ENCODE measurements at regions not wholly inside any gene's neighbourhood (a gene's known extent, or its start where the extent isn't known, plus 50 kb on each side); places are given as distances from the start of the nearest gene placed in this dataset.
"Not testable (repeated sequence)": the region's sequence is repeated elsewhere in the genome, so short reads cannot be mapped to it uniquely, and the experiment has no call there.

DNA sequence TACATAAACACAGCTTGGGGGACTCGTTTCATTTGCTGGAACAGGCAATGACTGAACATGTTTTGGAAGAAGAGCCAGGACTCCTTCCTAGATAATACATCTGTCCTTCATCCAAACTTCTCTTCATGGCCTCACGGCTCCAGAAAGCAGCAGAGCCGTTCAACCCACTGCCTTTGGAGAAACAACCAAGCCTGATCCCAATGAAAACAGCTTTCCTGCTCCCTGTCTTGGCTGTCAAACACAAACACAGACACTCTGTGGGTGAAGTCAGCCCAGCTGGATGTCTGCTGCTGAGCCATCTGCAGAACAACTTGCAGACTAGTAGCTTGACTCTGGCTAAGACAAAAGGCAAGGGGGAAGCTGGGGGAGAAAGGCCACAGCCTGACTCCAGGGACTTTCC is 345.1 kb upstream of the PSMD7 start:
- no peak for DNase-seq
- ATAC-seq = no peak

DNA sequence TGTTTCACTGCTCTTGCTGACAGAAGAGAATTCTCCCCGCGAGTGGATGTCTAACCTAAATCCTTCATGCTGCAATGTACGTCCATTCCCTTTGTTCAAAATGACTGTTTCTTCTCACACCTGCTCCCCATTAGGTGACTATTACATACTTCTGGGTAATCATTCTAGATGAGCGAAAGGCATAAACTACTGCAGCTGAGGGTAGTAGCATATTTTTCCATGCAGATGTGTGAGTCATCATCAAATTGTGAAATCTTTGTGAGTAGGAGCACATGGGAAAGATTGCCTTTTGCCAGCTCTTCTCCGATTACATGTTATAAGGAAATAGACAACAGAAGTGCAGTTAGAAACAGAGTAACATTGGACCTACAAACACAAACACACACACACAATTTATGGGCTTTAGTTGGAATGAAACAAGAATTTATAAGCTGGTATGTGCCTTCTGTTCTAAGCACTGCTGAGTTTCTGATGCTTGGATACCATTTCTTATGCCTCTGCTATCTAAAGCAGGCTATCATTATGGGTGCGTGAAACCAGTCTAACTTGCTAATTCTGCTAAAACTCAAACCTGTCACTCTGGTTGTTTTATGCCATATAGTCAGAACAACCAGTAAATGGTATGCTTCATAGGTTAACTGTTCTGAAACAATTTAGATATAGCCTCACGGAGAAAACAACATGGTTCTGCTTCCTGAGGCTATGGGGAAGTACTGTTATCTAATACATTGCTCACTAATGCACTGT is 346.9 kb upstream of the PSMD7 start:
- DNase-seq = no peak
- no peak for ATAC-seq

DNA sequence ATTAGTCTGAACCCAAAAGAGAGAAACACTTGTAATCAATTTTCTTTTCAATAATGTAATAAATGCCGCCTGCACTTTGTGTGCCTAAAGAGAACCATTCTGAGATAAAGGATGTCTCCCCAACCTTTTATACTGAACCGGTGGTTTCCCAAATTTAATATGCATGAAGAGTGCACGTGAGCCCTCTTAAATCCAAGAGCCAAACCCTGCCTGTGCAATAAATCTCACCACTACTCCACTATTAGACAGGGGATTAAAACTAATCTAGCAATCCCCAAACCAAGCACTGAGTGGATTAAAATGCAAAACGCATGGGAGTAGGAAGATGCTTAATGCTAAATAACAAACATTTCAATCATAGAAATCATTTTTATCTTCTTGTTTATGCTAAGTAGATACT is 351.0 kb upstream of the PSMD7 start:
- DNase-seq (no peak), ATAC-seq (no peak)

DNA sequence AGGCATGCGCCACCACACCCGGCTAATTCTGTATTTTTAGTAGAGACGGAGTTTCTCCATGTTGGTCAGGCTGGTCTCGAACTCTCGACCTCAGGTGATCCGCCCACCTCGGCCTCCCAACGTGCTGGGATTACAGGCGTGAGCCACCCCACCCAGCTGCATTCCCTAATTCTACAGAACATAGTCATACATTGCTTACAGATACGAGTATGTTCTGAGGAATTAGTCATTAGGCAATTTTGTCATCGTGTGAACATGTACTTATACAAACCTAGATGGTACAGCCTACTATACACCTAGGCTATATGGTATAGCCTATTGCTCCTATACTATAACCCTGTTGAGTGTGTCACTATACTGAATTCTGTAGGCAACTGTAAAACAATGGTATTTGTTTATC is 353.4 kb upstream of the PSMD7 start:
- not testable (repeated sequence) for ATAC-seq, DNase-seq

DNA sequence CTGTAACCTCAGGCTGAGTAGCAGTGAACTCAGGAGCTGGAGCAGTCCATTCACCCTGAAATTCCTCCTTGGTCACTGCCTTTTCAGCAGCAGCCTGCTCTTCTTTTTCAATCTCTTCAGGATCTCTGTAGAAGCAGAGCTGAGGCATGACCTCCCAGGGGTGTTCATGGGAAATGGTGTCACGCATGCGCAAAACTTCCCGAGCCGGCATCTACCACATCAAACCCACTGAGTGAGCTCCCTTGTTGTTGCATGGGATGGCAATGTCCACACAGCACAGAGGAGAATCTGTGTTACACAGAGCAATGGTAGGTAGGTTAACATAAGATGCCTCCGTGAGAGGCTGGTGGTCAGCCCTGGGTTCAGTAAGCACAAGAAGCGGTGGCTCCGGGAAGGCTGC is 355.8 kb upstream of the PSMD7 start:
- not testable (repeated sequence) for DNase-seq, ATAC-seq

DNA sequence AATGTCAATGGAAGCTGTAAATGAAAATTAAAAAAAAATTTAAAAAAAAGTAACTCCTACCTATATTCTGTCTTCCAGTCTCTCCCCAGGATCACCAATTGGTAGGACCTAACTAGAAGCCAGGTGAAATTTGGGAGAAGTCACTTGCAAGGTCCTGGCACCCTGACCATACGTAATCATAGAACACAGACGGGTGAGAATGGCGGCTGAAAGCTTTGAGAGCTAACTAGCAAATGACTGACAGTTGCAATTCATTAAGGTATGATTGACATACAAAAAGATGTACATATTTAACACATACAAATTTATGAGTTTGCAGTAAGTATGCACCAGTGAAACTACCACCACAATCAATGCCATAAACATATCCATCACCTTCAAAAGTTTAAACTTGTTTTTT is 372.7 kb upstream of the PSMD7 start:
- DNase-seq = no peak
- ATAC-seq = no peak

DNA sequence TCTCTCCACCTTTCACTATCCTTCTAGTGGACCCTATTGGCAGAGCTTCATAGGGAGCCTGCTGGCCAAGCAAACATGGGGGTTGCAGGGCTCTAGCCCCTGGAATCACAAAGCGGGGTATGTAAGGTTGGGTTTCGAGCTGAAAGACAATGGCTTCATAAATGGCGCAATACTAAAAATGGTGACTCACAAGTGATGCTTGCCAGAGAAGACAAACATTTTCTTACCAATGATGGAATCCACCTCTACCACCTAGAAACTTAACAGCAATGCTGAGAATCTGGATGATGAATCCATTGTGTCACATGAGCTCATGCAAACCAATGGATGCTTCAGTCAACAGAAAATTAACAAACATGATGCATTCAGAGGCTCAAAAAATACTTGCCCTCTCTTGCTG is 375.3 kb upstream of the PSMD7 start:
- ATAC-seq = no peak

DNA sequence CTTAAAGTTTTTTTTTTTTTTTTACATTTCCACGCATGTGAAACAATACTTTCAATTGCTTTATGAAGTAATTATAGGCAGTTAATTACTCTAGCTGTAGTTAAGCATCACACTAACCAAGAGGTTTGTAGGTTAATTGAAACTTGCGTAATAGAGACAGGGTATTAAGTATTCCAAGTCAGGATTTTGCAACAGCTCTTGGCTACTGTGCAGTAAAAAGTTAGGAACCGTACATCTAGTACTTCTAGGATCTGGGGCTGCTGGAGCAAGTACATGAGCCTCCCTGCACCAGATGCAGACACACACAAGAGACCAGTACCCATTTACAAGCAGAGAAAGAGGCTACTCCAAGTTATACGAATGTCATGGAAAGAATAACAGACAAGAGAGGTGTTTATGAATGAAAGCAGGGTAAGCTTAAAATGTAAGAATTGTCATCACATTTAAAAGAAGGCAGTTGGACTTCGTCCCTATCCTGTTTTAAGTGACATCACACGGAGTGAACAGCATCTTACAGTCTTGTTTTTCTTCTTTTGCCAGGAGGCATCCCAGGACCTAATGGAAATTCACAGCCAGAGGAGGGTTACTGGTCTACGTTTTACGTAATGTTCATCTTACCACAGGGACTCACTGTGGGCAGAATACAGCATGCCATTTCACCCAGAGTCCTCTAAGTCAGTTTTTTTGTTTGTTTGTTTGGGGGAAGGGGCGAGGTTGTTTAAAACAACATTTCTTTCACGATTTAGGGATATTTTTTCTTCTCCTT is 379.6 kb upstream of the PSMD7 start:
- ATAC-seq (no peak), DNase-seq (no peak)

More for the DNA sequence above, 375.3 kb upstream of the PSMD7 start:
- no peak for DNase-seq

DNA sequence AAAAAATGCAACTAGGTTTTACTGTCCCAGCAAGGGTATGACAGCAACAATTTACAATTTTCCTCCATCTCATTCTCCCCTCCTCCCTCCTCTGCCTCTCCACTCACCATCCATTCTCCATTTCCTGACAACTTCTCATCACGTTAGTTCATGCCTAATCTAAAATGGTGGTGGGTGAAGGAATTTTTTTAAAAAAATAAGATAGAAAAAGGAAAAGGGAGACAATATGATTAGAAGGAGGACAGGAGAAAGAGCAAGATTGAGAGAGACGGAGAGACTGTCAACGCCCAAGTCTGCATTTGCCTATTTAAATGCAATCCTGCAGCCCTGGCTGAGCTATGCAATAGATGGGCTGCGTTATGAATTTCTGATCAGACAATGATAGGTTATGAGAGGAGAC is 380.7 kb upstream of the PSMD7 start:
- DNase-seq (no peak), ATAC-seq (no peak)

DNA sequence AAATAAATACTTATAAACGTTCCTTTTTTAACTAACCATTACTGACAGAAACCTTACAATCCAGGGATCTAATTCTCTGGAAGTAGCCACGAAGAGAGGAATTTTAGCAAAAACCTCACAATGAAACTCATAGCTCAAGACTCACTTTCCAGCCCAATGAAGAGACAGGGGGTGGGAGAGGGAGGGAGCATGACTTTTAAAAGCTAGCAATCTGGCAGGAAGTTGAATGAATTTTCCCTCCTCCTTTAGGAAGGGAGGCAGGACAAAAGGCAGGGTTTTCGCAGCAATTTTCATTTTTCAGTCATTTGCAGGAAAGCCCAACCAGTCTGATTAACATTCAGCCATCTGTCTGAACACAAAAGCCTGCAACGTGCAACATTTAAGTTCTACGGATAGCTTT is 381.5 kb upstream of the PSMD7 start:
- ATAC-seq (no peak), DNase-seq (no peak)

DNA sequence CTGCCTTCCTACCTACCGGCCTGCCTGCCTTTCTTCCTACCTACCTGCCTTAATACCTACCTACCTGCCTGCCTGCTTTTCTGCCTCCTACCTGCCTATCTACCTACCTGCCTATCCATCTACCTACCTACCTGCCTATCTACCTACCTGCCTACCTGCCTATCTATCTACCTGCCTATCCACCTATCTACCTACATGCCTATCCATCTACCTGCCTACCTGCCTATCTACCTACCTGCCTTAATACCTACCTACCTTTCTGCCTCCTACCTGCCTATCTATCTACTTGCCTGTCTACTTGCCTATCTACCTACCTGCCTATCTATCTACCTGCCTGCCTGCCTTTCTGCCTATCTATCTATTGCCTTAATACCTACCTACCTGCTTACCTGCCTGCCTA is 383.8 kb upstream of the PSMD7 start:
- no peak for DNase-seq
- no peak for ATAC-seq

DNA sequence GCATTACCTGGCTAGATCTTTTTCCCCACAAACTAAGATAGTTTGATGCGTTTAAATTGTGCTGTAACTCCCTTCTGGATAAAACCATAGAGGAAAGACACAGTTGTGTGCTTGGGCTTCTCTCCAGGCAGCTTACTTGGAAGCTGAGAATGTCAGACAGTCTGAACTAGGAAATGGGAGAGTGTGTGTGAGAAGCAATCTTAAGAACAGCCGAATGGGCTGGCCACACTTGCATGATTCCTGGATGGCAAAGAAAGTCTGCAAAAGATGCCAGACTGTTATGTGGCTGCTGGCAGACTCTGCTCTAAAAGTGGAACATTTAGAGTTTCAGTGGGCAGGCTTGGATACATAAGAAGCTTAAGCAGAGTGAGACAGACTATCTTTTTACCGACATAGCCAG is 384.3 kb upstream of the PSMD7 start:
- DNase-seq (no peak), ATAC-seq (no peak)

DNA sequence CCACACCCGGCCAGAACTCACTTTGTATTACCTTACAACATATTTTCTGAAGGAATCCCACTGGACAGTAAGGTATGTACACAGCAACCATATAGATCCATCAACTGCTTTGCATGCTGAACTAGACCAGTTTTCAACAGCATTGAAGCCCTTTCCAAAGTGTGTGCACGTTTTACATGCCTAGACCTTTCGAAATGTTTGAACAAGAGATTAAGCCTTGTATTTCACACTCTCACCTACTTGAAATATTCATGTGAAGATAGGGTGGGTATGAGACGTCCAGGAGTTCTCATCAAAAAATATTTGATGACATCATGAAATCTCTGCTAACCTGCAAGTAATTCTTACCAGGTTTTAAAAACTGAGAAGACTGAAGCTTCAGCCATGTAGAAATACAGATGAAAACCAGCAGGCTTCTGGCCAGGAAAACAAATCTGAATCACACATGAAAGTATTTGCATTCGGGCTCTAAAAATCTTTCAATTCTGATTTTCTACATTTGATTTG is 387.0 kb upstream of the PSMD7 start:
- DNase-seq (no peak), ATAC-seq (no peak)

DNA sequence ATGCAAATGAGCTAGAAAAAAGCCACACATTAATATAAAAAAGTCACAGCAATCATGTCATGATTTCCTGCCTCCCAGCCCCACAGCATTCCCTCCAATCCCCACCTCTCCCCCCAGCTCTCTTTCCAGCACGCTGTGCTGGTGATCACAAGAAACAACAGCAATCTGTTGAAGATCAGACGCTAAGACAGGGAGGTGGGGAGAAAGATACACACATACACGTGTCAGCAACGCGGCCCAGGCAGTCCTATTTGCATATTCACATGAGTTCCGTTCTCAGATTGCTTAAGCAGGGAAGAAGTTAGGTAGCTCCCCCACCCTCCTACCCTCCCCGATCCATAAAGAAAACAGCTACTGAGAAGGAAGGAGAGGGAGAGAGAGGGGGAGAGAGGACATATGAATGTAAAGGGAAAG is 405.5 kb upstream of the PSMD7 start:
- peak; percentile 43 for ATAC-seq
- no peak for DNase-seq

DNA sequence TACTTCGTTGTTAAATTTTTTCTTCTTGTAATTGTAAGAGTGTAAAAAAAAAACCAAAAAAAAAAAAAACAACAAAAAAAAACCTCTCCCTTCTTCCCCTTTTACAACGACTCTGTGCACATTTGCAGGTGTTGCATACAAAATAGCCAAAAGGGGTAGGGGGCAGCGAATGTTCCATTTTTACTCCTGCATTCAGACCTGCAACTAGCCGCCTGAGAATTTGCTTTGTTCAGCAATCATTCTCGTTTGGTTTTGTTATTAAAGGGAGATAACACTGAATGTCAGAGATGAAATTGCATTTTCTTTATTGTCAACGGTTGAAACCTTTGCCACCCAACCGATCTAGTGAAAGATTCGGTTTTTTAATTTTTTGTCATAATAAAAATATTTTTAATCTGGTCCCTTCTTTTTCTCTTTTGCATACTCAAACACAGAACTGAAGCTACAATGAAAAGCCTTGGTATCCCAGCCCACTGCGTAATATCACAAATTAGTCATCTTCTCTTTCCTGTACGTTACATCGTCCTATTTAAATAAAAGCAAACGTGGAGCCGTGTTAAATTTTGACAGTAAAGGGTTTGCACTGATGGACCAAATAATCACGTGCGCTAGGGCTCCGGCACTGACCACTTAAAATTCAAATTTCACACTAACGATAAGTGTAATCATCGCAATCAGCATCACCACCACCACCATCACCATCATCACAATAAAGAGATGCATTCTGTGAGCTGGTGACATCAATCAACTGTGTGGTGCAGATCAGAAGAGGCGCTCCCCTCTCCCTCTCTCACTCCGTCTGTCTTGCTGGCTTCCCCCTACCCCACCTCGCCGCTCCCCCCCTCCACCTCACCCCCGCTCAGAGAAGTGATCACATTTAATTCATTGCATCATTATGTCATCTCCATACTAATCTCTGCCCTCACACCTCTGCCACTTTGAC is 406.2 kb upstream of the PSMD7 start:
- ATAC-seq (peak; percentile 32), DNase-seq (no peak)

DNA sequence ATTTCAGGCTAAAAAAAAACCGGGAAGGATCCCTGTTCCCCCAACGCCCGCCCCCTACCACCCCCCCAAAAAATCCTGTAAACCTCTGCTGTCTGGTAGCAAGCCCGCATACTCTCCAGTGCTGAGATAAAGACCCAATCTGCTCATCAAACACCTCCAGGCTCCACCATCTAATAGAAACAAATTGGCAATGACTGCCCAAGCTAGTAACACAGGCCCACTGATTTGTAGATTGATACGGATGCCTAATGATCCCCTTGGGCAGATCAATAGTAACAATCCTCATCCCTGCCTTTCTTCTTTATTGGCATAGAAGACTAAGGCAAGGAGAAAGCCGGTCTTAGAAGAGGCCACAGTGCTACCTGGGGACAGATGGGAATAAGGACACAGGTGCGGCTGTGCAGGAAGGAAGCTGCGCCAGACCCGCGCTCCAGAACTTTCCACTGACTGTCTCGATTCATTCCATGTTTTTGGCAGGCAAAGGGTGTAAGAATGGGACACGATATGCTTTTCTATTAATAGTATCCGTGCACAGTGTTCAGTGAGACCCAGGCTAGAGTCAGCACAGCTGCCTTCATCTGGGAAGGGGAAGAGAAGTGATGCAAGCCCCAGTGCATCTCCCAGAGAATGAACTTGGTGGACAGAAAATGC is 407.6 kb upstream of the PSMD7 start:
- DNase-seq = no peak
- ATAC-seq = no peak

DNA sequence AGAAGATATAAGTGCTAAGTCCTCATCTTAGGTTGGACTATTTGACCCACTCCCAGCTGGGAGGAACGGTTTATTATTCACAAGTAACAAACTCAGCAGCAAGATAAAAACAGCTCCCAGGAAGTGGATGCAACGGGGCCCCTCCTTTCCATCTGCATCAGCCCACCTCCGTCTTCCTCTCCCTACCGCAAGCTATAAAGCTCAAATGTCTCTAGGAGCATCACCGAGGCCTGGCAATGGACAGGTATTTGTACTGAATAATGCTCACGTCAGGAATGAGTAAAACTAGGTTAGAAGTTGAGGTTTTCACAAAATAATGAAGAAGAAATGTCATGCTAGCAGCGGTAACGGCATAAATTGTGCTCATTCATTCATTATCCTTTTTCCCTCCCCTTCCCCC is 408.7 kb upstream of the PSMD7 start:
- peak; percentile 57 for ATAC-seq
- DNase-seq = no peak

DNA sequence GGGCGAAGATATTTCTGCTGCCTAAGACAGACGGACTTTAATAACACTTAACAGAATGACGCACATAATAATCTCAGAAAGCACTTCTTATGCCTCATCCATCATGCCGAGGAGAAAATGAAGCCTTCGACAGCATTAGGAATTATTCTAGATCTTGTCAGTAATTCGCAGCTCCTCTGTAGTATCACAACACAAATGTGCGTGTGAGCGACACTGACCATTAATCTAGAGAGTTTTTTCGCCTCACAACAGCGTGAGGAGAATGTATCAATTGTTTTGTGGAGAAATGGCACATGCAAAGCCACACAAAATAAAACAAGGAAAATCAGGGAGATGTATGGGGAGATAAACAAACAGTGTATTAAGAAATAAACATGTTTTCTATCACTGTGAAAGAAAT is 410.2 kb upstream of the PSMD7 start:
- no peak for ATAC-seq
- no peak for DNase-seq

DNA sequence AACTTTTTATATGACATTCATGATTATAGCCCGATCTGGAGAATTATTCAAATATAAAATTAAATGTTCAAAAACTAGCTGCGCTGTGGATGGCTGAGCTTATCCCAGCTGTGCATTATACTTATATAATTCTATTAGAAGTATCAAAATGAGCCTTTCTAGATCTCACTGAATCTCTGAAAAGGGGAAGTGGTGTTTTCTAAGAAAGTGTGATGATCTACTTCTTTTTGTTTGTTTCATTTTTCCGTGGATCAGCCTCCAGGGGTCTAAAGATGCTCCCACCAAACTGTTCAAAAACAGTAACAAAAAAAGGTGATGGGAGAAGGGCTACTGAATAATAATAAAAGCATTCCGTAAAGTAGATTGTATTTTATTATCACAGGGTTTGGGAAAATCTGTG is 411.3 kb upstream of the PSMD7 start:
- DNase-seq = no peak
- no peak for ATAC-seq

DNA sequence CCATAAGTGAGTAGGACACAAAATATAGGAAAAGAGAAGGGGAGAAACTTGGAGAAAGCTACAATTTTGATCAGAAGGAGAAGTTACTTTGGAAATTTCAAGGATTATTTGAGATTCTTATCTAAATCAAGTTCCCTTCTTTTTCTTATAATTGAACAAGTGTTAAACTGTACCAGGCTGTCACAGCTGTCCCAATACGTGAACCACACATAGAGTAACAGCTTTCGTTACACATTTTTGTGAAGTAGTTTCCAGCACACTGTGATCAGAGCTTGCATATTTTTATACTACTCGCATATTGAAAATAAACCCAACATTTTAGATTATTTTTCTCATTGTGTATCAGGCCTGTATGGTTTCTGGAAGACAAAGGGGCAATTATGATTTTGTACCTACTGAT is 412.8 kb upstream of the PSMD7 start:
- no peak for DNase-seq
- ATAC-seq = no peak

DNA sequence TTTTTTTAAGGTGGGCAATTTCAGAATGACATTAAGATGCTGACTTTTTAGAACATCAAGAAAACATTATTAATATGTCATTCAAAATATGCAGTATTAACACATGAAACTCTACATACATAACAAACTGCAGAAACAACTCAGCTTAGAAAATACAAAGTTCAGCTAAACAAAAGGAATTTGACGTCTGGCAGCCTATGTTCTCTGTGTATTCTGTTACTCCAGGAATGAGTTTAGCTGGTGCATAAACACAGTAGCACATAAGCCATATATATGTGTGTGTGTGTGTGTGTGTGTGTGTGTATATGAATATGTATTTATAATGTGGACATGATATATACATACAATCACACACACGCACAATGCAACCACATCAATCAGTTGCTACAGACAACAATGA is 413.5 kb upstream of the PSMD7 start:
- no peak for DNase-seq
- no peak for ATAC-seq

DNA sequence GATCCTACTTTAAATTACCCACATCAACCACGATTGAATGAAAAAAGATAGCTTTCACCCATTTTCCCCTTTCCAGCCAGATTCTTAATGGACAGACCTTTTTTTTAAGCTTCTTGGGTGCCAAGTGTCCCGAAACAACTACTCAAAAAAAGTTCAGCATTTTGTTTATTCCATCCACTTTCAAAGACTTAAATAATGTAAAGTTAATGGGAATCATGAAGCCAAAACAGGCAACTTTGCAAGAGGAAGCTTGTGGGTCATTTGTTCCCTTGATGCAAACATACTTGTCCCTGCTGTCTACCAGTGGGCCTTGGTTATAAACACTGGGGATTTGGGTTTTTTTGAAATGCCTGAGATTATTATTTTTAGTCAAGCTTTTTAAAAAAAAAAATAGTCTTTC is 414.0 kb upstream of the PSMD7 start:
- ATAC-seq = no peak
- no peak for DNase-seq
